ENCODE measurements at regions not wholly inside any gene's neighbourhood (a gene's known extent, or its start where the extent isn't known, plus 50 kb on each side); places are given as distances from the start of the nearest gene placed in this dataset.

- Mint-ChIP-seq H3K4me3 (ENCODE audit: unreplicated experiment) (no peak overlapping the region), H3K4me1 (ENCODE audit: unreplicated experiment) (no peaks in the 10 kb centered on the region), H3K27ac (ENCODE audit: unreplicated experiment) (no peak overlapping the region), H3K36me3 (ENCODE audit: unreplicated experiment) (peaks cover 4% of the 10 kb centered on the region), H3K9me3 (ENCODE audit: unreplicated experiment) (peaks cover 9% of the 10 kb centered on the region), H3K27me3 (ENCODE audit: unreplicated experiment) (peaks cover 26% of the 10 kb centered on the region)
- no peak for TF ChIP-seq CTCF (IDR thresholded peaks at IDR 0.05)
- no peak for DNase-seq (ENCODE audit: extremely low spot score, unreplicated experiment)
These were observed 201.2 kb upstream of the PDE10A start for GRCh38 chr6:165864218-165864617.

- Mint-ChIP-seq H3K27ac (ENCODE audit: unreplicated experiment) (no peak overlapping the region), H3K4me3 (ENCODE audit: unreplicated experiment) (no peak overlapping the region), H3K36me3 (ENCODE audit: unreplicated experiment) (peaks cover 4% of the 10 kb centered on the region), H3K4me1 (ENCODE audit: unreplicated experiment) (no peaks in the 10 kb centered on the region), H3K9me3 (ENCODE audit: unreplicated experiment) (peaks cover 6% of the 10 kb centered on the region), H3K27me3 (ENCODE audit: unreplicated experiment) (peaks cover 26% of the 10 kb centered on the region)
- no peak for TF ChIP-seq CTCF (IDR thresholded peaks at IDR 0.05)
- no peak for DNase-seq (ENCODE audit: extremely low spot score, unreplicated experiment)
These were observed 200.8 kb upstream of the PDE10A start for GRCh38 chr6:165863801-165864200.

GRCh38 chr6:165862813-165863212 is 199.8 kb upstream of the PDE10A start:
- DNase-seq (ENCODE audit: extremely low spot score, unreplicated experiment): no peak
- no peak for TF ChIP-seq CTCF (IDR thresholded peaks at IDR 0.05)
- Mint-ChIP-seq H3K4me1 (ENCODE audit: unreplicated experiment) (no peaks in the 10 kb centered on the region), H3K27me3 (ENCODE audit: unreplicated experiment) (peaks cover 26% of the 10 kb centered on the region), H3K4me3 (ENCODE audit: unreplicated experiment) (no peak overlapping the region), H3K27ac (ENCODE audit: unreplicated experiment) (no peak overlapping the region), H3K36me3 (ENCODE audit: unreplicated experiment) (peaks cover 4% of the 10 kb centered on the region), H3K9me3 (ENCODE audit: unreplicated experiment) (peaks cover 6% of the 10 kb centered on the region)

GRCh38 chr6:165861226-165861625 is 198.2 kb upstream of the PDE10A start:
- no peak for DNase-seq (ENCODE audit: extremely low spot score, unreplicated experiment)
- Mint-ChIP-seq H3K27ac (ENCODE audit: unreplicated experiment) (no peak overlapping the region), H3K27me3 (ENCODE audit: unreplicated experiment) (peaks cover 28% of the 10 kb centered on the region), H3K9me3 (ENCODE audit: unreplicated experiment) (no peaks in the 10 kb centered on the region), H3K4me3 (ENCODE audit: unreplicated experiment) (no peak overlapping the region), H3K36me3 (ENCODE audit: unreplicated experiment) (no peaks in the 10 kb centered on the region), H3K4me1 (ENCODE audit: unreplicated experiment) (no peaks in the 10 kb centered on the region)
- TF ChIP-seq CTCF (IDR thresholded peaks at IDR 0.05): no peak

GRCh38 chr6:165858586-165858985 is 195.5 kb upstream of the PDE10A start:
- Mint-ChIP-seq H3K4me3 (ENCODE audit: unreplicated experiment) (no peak overlapping the region), H3K27me3 (ENCODE audit: unreplicated experiment) (peaks cover 17% of the 10 kb centered on the region), H3K27ac (ENCODE audit: unreplicated experiment) (no peak overlapping the region), H3K4me1 (ENCODE audit: unreplicated experiment) (no peaks in the 10 kb centered on the region), H3K9me3 (ENCODE audit: unreplicated experiment) (no peaks in the 10 kb centered on the region), H3K36me3 (ENCODE audit: unreplicated experiment) (no peaks in the 10 kb centered on the region)
- DNase-seq (ENCODE audit: extremely low spot score, unreplicated experiment): no peak
- TF ChIP-seq CTCF (IDR thresholded peaks at IDR 0.05): peak; percentile 37

Data from osteocyte (in vitro differentiated cells).